HEK293T (cell line): ENCODE measurements at regions not wholly inside any gene's neighbourhood (a gene's known extent, or its start where the extent isn't known, plus 50 kb on each side); places are given as distances from the start of the nearest gene placed in this dataset.

Experiments
- ARNT ChIP-seq: fragments of 450-650 bp; IDR thresholded peaks from 2 replicates; pipeline ENCODE4 v1.6.1; 2017; ENCODE audit warnings: mild to moderate bottlenecking
- BHLHE40 ChIP-seq: fragments of 450-650 bp; IDR thresholded peaks from 2 replicates; pipeline ENCODE4 v1.6.1; 2016; ENCODE audit warnings: mild to moderate bottlenecking, moderate library complexity, borderline replicate concordance
- ELF4 ChIP-seq: fragments of 450-650 bp; IDR thresholded peaks from 2 replicates; pipeline ENCODE4 v1.6.1; 2017; ENCODE audit warnings: antibody characterized with exemption
- FOXA1 ChIP-seq: fragments of 450-650 bp; IDR thresholded peaks from 2 replicates; pipeline ENCODE4 v1.6.1; 2016; ENCODE audit warnings: mild to moderate bottlenecking
- FOXK2 ChIP-seq: fragments of 450-650 bp; IDR thresholded peaks from 2 replicates; pipeline ENCODE4 v1.6.1; 2016; ENCODE audit warnings: mild to moderate bottlenecking
- FOXM1 ChIP-seq: fragments of 450-650 bp; IDR thresholded peaks from 2 replicates; pipeline ENCODE4 v1.6.1; 2017; ENCODE audit warnings: mild to moderate bottlenecking, borderline replicate concordance
- HDGF ChIP-seq: fragments of 450-650 bp; IDR thresholded peaks from 2 replicates; pipeline ENCODE4 v1.6.1; 2017; ENCODE audit warnings: antibody characterized with exemption, borderline replicate concordance
- L3MBTL2 ChIP-seq: fragments of 450-650 bp; conservative IDR thresholded peaks from 2 replicates; pipeline ENCODE4 v1.6.1; 2016; ENCODE audit warnings: mild to moderate bottlenecking
- LEF1 ChIP-seq: fragments of 450-650 bp; IDR thresholded peaks from 2 replicates; pipeline ENCODE4 v1.6.1; 2017; ENCODE audit warnings: mild to moderate bottlenecking, borderline replicate concordance
- TARDBP ChIP-seq: fragments of 450-650 bp; IDR thresholded peaks from 2 replicates; pipeline ENCODE4 v1.6.1; 2016
- ZNF384 ChIP-seq: fragments of 450-650 bp; IDR thresholded peaks from 2 replicates; pipeline ENCODE4 v1.6.1; 2016

DNA sequence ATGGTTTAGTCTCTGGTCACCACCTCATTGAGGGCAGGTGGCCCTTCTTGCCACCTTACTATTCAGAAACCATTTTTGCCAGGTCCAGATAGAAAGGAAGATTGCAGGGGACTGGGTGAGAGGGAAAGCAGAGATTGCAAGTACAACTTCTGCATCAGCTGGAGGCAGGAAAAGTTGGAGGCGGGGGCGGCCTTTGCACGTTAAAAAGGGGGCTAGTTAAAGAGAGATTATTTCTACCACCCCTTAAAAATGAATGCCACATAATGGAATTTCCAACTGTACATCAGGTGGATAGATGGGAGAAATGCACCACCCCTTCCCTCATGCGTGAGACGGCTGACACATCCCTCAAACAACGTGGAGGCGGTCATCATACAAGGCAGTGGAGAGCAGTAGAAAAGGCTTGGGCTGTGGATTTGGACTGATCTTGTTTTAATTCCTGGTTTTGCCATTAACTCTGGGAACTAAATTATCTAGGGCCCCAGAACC is 95.4 kb upstream of the CNKSR3 start:
- TF ChIP-seq BHLHE40 (no peak), ZNF384 (no peak), LEF1 (no peak), TARDBP (no peak), HDGF (no peak), FOXK2 (no peak), FOXM1 (no peak), FOXA1 (no peak), ELF4 (no peak), L3MBTL2 (no peak), ARNT (no peak)
